ENCODE measurements at regions not wholly inside any gene's neighbourhood (a gene's known extent, or its start where the extent isn't known, plus 50 kb on each side); places are given as distances from the start of the nearest gene placed in this dataset.
A peak's percentile ranks its signal among the peaks of the same experiment; 100 is the strongest.
"Not testable (repeated sequence)": the region's sequence is repeated elsewhere in the genome, so short reads cannot be mapped to it uniquely, and the experiment has no call there.

DNA sequence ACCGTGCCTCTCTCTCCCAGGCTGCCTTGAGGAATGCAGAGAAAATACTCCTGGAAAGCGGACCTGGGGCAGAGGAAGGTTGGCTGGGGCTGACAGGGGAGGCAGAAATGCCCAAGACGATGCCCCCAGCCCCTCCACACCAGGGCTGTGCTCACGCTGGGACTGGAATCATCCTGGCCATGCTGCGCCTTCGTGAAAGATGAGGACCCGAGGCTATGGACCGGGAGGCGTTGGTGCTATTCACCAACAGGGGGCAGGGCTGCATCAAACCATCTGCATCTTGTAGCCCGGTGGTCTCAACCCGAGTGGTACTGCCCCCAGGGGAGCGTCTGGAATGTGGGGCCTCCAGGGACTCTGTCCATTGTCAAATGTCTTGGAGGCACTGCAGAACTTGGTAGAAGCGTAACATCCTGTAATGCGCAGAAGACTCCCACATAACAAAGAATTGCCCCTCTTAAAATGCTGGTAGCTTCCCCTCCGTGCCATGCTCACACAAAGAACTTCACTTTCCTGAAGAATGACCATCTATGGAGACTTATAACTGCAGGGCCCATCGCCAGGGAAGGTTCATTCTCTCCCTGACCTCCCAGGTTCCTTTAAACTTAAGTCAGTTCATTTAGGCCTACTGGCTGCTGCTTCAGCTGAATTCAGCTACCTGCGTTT, 251.2 kb downstream of the RRAGC start:
- peak; percentile 42 for DNase-seq

- no peak for DNase-seq
These were observed 252.0 kb downstream of the RRAGC start for GRCh38 chr1:38607526-38607925.

DNA sequence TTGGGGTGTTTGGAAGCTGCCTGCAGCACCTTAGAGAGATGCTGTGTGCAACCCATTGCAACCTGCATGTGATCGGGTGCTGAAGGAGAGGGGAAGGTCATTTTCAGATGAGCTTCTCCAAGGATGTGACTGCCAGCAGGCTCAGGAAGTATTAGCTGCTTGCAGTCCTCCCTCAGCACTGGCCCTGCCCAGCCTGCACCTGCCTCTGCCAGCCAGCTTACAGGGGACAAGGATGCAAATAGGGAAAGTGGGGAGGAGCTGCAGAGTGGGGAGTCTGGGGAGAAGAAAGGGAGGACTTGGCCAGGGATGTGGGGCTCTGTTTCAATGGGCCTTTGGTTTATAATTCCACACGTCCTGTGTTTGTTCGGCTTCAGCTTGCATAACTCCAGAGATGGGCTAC, 254.5 kb downstream of the RRAGC start:
- DNase-seq: no peak

DNA sequence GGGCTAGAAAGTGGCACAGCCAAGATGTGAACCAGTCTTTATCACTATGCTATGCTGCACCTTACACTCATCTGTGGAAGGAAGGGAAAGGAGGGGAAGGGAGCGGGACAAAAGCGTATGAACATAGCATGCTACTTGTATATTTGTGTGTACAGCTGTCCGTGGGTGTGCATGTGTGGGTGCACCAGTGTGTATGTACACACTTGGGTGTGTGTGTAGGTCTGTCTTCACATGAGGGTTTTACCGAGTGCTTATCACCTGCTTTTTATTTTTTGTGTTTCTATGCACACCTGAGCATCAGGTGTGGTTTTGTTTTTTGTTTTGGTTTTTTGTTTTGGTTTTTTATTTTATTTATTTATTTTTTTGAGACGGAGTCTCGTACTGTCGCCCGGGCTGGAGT, 255.7 kb downstream of the RRAGC start:
- DNase-seq: no peak

- DNase-seq: no peak
These were observed 258.7 kb downstream of the RRAGC start for GRCh38 chr1:38600905-38601304.

DNA sequence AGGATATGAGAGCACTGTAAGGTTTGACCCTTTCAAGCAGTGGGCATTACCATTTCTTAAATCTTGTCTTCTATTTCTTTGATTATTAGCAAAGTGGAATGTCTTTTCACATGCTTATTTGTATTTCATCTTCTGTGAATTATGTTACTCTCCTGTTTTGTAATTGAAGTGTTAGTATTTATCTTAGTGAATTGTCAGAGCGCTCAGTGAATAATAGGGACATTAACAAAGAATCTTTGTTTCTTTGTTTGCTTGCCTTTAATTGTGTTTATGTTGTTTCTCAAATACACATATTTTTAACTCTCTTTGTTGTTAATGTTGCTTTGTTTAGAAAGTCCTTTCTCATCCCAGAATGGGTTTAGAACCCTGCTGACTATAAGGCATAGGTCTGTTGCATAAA, 259.3 kb downstream of the RRAGC start:
- DNase-seq: no peak

GRCh38 chr1:38598118-38598517, 261.5 kb downstream of the RRAGC start:
- DNase-seq: no peak

DNA sequence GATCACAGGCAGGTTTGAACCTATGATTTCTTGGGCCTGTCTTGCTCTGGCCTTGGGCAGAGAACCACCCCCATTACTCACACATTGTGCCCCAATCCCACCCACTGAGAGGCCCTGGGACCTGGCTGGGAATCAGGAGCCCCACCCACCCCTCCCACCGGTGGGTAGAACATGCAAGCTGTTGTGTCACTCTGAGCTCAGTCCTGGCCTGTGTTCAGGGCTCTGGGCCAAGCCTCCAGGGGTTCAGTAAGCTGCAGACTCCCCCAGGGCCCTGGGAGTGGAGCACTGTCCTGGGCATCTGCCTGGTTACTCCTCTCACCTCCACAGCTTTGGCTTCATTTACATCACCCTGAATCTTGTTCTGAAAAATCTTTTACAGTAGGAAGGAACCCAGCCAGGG, 270.5 kb downstream of the RRAGC start:
- DNase-seq: no peak

GRCh38 chr1:38587766-38588165, 271.8 kb downstream of the RRAGC start:
- DNase-seq: no peak

- DNase-seq: peak; percentile 24
These were observed 272.5 kb downstream of the RRAGC start for GRCh38 chr1:38586993-38587646.

GRCh38 chr1:38585971-38586370, 273.6 kb downstream of the RRAGC start:
- DNase-seq: no peak

DNA sequence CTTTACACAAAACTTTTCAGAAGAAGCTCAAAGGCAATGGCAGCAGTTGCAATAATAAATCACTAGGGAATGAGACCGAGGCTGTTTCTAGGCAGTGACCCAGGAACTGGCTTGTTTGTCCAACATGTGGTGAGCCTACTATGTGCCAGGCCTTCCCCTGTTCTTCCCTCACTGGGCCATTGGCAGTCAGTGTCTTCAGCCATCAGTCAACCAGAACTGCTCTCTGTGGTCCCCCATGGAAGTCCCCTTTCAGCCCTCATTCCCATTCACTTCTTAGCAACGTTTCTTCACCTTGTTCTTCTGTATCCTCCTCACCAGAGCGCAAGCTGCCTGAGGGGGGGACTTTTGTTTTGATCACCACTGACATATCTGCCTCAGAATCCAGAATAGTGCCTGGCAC, 274.1 kb downstream of the RRAGC start:
- DNase-seq: no peak

- no peak for DNase-seq
These were observed 274.9 kb downstream of the RRAGC start for GRCh38 chr1:38584448-38585355.

DNA sequence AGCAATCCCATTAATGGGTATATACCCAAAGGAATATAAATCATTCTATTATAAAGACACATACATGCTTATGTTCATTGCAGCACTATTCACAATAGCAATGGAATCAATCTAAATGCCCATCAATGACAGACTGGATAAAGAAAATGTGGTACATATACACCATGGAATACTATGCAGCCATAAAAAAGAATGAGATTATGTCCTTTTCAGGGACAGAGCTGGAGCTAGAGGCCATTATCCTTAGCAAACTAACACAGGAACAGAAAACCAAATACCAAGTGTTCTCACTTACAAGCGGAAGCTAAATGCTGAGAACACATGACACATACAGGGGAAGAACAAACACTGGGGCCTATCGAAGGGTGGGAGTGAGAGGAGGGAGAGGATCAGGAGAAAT, 276.3 kb downstream of the RRAGC start:
- not testable (repeated sequence) for DNase-seq

DNA sequence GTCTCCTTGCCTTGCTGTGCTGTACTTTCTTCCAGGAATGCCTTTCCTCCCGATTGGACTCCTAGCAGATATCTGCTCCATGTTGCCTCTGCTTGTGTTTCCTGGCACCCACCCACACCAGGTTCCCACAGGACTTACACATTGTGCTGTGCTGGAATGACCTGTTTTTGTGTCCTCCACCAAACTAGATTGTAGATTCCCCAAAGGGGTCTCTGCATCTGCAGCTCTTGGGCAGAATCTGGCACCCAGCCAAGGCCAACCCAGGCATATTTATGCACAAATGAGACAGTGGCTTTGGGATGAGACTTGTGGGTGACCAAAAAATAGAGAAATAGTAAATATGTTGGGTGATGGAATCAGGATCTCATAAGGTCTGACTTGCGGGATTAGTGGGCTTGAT, 278.2 kb downstream of the RRAGC start:
- no peak for DNase-seq

GRCh38 chr1:38580594-38580993, 279.0 kb downstream of the RRAGC start:
- DNase-seq: no peak

DNA sequence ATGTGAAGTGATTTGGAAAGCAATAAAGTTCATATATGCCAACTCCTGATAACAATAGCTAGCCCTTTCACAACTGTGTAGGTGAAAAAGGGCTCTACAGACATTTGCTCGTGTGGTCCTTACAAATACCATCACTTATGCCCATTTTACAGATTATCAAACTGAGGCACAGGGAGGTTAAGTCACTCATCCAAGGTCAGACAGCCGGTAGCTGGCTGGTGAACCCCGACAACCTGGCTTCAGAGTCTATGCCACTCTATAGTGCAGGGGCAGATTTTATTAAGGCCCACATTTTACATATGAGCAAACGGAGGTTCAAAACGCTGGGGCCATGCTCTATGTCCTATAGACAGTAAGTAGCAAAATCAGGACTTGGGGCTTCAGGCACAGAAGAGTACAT, 280.5 kb downstream of the RRAGC start:
- no peak for DNase-seq

- DNase-seq: peak; percentile 66
These were observed 281.2 kb downstream of the RRAGC start for GRCh38 chr1:38578271-38578951.

- DNase-seq: no peak
These were observed 281.7 kb downstream of the RRAGC start for GRCh38 chr1:38577937-38578270.

- no peak for DNase-seq
These were observed 282.2 kb downstream of the RRAGC start for GRCh38 chr1:38577385-38577784.

DNA sequence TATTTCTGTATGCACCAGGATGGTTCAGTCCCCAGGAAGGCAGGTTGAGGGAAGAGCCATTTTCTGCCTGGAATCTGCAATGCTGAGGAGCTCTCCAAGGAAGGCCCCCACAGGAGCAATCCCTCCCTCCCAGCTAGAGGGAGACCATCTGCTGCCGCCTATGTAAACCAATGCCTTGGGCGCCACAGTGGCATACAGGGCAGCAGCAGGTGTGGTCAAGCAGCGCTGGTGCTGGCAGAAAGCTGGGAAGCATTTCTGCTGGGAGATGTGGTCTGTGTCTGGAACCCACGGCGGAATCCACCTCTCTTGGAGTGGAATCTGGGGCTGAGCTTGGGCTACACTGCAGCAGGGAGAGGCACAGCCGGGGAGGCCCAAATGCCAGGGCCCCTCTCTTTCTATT, 283.3 kb downstream of the RRAGC start:
- DNase-seq: no peak

DNA sequence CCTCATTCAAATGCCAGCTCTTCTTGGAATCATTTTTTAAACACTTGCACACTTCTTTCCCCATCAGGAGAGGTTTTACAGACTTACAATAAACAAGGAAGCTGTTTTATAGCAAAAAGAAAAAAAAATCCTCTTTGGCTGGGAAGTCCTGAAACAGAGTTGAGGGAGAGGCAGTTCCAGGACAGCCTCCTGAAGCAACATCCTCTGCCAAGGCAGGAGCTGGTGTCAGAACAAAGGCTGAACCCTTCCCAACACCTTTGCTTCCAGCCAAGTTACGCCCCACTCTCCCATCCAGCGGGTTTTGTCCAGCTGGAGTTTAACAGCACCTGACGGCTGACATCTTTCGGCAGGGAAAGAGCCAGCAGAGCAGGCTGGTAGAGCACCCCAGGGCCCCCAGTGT, 287.8 kb downstream of the RRAGC start:
- DNase-seq: no peak

GRCh38 chr1:38570657-38570975, 289.0 kb downstream of the RRAGC start:
- DNase-seq: no peak

Data from NCI-H1105 treated with DMSO at 0.1 percent for 48 hours (cell line).